Right cardiac atrium (tissue), 5 donors: ENCODE measurements at regions not wholly inside any gene's neighbourhood (a gene's known extent, or its start where the extent isn't known, plus 50 kb on each side); places are given as distances from the start of the nearest gene placed in this dataset.

Experiments
- ATAC-seq, 2 donors: fragments of 200-7000 bp; cut with Tn5 transposase; one replicate each; pipeline versions ENCODE4 v1.8.0 to v1.9.1; 2020; ENCODE audit warnings: moderate library complexity in 2 of 2, mild to moderate bottlenecking in 1 of 2
- DNase-seq, 3 donors: peaks; one replicate each; pipeline ENCODE4 v3.0.0-alpha.2; 2020
- H3K27ac ChIP-seq: one replicate; pipeline ENCODE4 v1.5.1; 2013; ENCODE audit warnings: mild to moderate bottlenecking, low read length, control low read depth, moderate library complexity
- H3K27me3 ChIP-seq: one replicate; pipeline ENCODE4 v1.6.1; 2013; ENCODE audit not compliant: control insufficient read depth, insufficient read depth
- H3K4me1 ChIP-seq: one replicate; pipeline ENCODE4 v1.6.1; 2013; ENCODE audit warnings: low read length; ENCODE audit not compliant: control insufficient read depth, insufficient read depth
- H3K4me3 ChIP-seq: one replicate; pipeline ENCODE4 v1.5.1; 2013; ENCODE audit warnings: low read length, control low read depth
- H3K9me3 ChIP-seq: one replicate; pipeline ENCODE4 v1.6.1; 2013; ENCODE audit warnings: low read length; ENCODE audit not compliant: control insufficient read depth
- WGBS: extraction: QIAGEN DNeasy Blood & Tissue Kit; methylation state at CpG from one replicate; pipeline ENCODE4 v1.1.7; 2013; 5-methylcytosine and 5-hydroxymethylcytosine counted together
- intact Hi-C, 4 donors: fragments of 100-400 bp; cut with DNase I; formaldehyde crosslinking; loops; one replicate each; pipeline versions ENCODE4 v1.11.0 to v1.14.0; 2022 to 2023
- donor health status: healthy with polysubstance abuse.
- donor health status: DM: no; HTN: yes; CAD: no.
- donor health status: DM: no; HTN: no; CAD: no.
- donor health status: DM: no; HTN: yes; CAD: no; lungs with severe emphysema.
- donor health status: DM: yes; HTN: yes; CAD: no.

DNA sequence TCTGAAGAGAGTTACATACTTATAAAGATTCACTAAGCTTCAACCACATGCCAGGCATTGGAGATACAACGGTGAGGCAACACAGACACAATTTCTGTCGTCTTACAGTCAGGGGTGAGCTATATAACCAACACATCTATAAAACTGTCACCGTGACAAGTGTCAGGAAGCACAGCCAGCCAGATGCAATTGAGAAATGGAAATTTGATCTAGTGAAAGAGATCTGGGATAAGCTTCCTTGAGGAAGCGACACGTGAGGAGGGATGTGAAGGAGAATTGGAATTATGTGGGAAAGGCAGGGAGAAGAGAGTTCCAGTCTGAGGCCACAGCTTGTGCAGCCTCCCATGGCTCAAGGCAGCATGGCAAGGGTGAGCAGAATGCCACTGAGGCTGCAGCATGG, 50.9 kb upstream of the ZNF354B start:
- intact Hi-C loops: no loop called here
- no peak for ATAC-seq
- no peak for DNase-seq
- WGBS: 65% methylated on average over 5 of the region's 5 CpGs
- Histone ChIP-seq H3K4me3 (no peak overlapping the region), H3K27me3 (no peaks in the 10 kb centered on the region), H3K4me1 (no peaks in the 10 kb centered on the region), H3K9me3 (no peaks in the 10 kb centered on the region), H3K27ac (no peak overlapping the region)

DNA sequence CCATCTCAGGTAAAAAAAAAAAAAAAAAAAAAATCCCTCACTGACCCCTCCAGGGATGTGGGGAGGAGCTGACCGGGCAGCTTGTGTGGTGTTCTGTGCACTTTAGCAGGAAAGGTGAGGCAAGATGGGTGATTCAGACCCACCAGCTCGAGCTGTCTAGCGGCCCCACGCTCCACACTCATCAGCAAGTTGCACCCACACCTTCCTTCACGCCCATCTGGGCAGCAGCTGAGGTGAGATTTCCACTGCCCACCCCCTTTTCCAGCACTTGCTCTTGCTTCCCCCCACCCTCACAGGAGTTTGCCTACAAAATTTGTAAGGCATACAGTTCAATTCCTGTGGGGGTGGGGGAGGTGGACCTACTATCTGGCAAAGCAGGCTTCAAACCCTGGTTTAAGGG, 58.7 kb upstream of the ZNF354B start:
- intact Hi-C loops: no loop called here
- Histone ChIP-seq H3K4me3 (no peak overlapping the region), H3K4me1 (no peaks in the 10 kb centered on the region), H3K27me3 (no peaks in the 10 kb centered on the region), H3K9me3 (no peaks in the 10 kb centered on the region), H3K27ac (no peak overlapping the region)
- no peak for DNase-seq
- no peak for ATAC-seq
- WGBS: 81% methylated on average over 5 of the region's 5 CpGs

DNA sequence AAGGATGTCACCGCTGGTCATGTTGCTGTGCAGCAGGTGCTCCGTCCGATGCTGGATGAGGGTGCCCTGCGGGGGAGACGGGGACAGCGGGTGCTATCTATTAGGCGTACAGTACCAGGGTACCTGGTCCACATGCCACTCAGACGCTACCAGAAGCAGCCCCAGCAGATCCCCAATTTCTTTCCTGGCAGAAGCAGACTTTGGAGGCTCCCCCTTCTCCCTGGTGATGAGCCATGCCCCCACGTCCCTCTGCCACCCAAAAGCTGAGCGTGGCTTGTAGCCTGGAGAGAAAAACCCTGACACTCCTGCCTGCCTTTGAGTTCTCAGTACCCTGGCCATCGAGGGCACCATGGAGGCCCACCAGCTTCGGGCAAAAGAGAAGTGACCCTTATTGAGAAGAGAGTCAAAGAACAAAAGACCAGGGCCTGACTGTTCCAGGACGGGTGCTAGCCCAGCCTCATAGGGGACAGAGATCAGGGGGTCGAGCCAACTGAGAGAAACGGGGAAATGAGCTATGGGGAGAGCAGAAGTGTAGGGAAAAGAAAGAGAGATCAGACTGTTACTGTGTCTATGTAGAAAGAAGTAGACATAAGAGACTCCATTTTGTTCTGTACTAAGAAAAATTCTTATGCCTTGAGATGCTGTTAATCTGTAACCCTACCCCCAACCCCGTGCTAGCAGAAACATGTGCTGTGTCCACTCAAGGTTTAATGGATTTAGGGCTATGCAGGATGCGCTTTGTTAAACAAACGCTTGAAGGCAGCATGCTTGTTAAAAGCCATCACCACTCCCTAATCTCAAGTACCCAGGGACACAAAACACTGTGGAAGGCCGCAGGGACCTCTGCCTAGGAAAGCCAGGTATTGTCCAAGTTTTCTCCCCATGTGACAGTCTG, 62.0 kb upstream of the ZNF354B start:
- Histone ChIP-seq H3K9me3 (no peaks in the 10 kb centered on the region), H3K27me3 (no peaks in the 10 kb centered on the region), H3K4me3 (no peak overlapping the region), H3K27ac (no peak overlapping the region), H3K4me1 (no peaks in the 10 kb centered on the region)
- intact Hi-C loops: loop anchor here in 1 of 4 donors (10.0 kb wide), 1 partner anchor 697 kb away; no protein-coding TSS in a partner anchor
- WGBS: 84% methylated on average over 19 of the region's 19 CpGs
- DNase-seq: no peak
- no peak for ATAC-seq

DNA sequence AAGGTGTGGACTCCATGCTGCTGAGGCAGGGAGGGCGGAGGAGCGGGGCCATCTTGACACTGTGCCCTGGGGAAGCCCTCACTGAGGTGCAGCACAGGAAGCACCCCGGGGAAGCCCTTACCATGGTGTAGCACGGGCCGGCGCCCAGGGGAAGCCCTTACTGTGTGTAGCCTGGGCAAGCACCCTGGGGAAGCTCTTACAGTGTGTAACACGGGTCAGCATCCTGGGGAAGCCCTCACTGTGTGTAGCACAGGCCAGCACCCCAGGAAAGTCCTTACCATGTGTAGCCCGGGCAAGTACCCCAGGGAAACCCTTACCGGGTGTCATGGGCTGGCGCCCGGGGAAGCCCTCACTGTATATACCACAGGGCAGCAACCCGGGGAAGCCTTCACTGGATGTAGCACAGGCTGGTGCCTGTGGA, 62.6 kb upstream of the ZNF354B start:
- H3K4me3 ChIP-seq: no peak overlapping the region
- no peak overlapping the region for H3K27ac ChIP-seq
- H3K9me3 ChIP-seq: no peaks in the 10 kb centered on the region
- no peak for DNase-seq
- H3K4me1 ChIP-seq: no peaks in the 10 kb centered on the region
- no peaks in the 10 kb centered on the region for H3K27me3 ChIP-seq
- no peak for ATAC-seq
- intact Hi-C loops: loop anchor here in 1 of 4 donors (10.0 kb wide), 1 partner anchor 698 kb away; no protein-coding TSS in a partner anchor
- WGBS: 82% methylated on average over 12 of the region's 12 CpGs

DNA sequence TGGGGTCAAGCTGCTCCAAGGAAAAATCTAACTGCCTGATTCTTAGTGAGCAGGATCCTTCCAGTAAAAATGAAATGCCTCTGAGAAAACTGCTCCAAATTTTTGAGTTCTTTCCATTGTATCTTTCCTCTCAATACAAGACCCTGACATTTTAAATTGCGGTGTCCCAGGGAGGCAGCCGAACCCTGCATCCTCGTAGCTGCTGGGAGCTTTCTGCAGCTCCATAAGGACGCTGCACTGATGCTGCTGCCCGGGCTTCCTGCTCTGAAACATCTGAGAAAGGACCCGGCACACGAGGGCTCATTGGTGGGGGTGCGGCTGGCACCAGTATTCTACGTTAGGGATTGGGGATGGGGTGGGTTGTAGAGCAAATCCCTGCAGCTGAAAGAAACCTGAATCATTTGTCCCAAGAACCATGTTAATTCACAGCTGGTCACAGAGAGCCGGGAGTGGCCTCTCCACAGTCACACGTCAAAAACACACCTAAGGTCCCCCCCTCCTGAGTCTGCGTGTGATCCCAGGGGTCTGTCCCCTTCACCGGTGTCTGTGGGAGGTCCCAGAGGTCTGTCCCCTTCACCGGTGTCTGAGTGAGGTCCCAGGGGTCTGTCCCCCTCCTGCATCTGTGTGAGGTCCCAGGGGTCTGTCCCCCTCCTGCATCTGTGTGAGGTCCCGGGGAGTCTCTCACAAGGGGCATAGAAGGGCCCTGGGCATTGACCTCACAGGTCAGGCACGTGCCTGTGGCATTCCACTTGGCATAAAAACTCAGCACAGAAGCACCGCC, 63.4 kb upstream of the ZNF354B start:
- DNase-seq (no peak), ATAC-seq (no peak)
- Histone ChIP-seq H3K9me3 (no peaks in the 10 kb centered on the region), H3K4me1 (no peaks in the 10 kb centered on the region), H3K27me3 (no peaks in the 10 kb centered on the region), H3K4me3 (no peak overlapping the region), H3K27ac (no peak overlapping the region)
- intact Hi-C loops: loop anchor here in 1 of 4 donors (10.0 kb wide), 1 partner anchor 698 kb away; no protein-coding TSS in a partner anchor
- WGBS: 69% methylated on average over 17 of the region's 17 CpGs

DNA sequence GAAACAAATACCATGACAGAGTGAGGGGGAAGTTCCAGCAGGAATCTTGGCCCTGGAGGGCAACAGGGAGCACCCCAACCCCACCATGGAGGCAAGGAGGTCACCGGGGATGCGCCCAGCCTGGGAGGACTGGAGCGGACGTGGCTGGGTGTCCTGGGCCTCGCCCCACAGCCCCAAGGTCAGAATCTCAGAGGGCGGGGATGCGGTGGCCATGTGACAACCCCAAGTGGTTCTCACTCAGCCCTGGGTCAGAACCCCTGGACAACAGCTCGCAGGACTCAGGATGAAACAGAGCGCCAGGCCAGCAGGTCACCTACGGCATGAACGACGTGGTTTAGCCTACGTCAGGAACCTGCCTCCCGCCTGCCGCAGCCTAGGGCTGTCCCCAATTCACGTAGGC, 64.0 kb upstream of the ZNF354A start:
- WGBS: 87% methylated on average over 16 of the region's 16 CpGs
- intact Hi-C loops: loop anchor here in 1 of 4 donors (10.0 kb wide), 1 partner anchor 700 kb away; no protein-coding TSS in a partner anchor
- no peak overlapping the region for H3K27ac ChIP-seq

DNA sequence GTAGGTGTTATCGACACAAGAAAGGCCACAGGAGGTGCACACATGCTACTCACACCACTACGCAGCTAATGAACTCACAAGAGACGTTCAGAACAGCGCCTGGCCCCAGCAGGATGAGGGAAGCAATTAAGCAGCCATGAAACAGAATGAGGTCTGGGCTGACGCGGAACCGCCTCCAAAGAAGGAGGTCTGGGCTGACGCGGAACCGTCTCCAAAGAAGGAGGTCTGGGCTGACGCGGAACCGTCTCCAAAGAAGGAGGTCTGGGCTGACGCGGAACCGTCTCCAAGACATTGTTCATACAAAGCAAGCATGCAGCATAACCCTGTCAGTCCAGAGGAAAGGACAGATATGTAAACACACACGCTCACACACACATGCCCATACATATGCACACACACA, 63.2 kb upstream of the ZNF354A start:
- intact Hi-C loops: loop anchor here in 1 of 4 donors (10.0 kb wide), 1 partner anchor 701 kb away; no protein-coding TSS in a partner anchor
- no peaks in the 10 kb centered on the region for H3K4me1 ChIP-seq
- H3K9me3 ChIP-seq: no peaks in the 10 kb centered on the region
- DNase-seq: no peak
- H3K27ac ChIP-seq: no peak overlapping the region
- WGBS: 94% methylated on average over 17 of the region's 17 CpGs
- H3K27me3 ChIP-seq: no peaks in the 10 kb centered on the region
- H3K4me3 ChIP-seq: no peak overlapping the region
- no peak for ATAC-seq

More for the DNA sequence above, 64.0 kb upstream of the ZNF354A start:
- no peak for DNase-seq
- H3K4me3 ChIP-seq: no peak overlapping the region
- ATAC-seq: peak in 1 of 2 donors; percentile 11
- no peaks in the 10 kb centered on the region for H3K27me3 ChIP-seq
- H3K4me1 ChIP-seq: no peaks in the 10 kb centered on the region
- H3K9me3 ChIP-seq: no peaks in the 10 kb centered on the region

DNA sequence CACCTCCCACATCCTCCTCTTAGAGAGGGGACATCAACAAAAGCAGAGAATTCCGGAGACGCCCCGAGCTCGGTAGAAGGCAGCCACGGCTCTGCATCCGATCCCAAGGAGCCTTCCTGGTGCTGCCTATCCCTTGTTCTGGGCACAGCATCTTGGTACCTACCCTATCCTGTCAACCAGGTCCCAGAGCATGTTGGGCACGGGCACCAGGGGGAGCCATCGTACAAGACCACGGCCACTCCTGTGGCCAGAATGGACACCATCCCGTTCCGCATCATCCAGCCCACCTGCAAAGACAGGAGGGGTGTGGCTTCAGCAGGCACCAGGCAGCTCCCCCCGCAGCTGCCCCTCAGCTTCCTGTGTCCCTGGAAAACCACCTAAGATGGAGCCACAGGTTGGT, 62.7 kb upstream of the ZNF354A start:
- DNase-seq (no peak), ATAC-seq (no peak)
- intact Hi-C loops: loop anchor here in 1 of 4 donors (10.0 kb wide), 1 partner anchor 702 kb away; no protein-coding TSS in a partner anchor
- Histone ChIP-seq H3K27me3 (no peaks in the 10 kb centered on the region), H3K27ac (no peak overlapping the region), H3K9me3 (no peaks in the 10 kb centered on the region), H3K4me1 (no peaks in the 10 kb centered on the region), H3K4me3 (no peak overlapping the region)
- 57% methylated on average over 12 of the region's 12 CpGs for WGBS

DNA sequence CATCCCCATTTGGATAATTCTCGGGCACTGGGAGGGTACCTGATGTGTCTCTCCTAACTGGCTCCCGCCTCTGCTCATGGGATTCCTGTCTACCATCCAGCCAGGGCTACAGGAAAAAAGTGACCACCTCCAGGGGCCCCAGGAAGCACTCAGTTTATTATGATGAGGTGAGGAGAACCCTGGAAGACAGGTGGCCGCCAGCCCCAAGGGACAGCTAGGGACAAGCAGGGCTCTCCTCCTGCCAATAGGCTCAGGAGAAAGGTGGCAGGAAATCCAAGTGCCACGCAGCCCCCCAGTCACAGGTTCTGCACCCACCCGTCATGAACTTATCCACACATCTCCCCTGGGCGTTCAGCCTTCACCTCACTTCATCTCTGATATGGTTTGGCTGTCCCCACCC, 61.5 kb upstream of the ZNF354A start:
- no peak overlapping the region for H3K4me3 ChIP-seq
- H3K9me3 ChIP-seq: no peaks in the 10 kb centered on the region
- ATAC-seq (no peak), DNase-seq (no peak)
- H3K27ac ChIP-seq: no peak overlapping the region
- 86% methylated on average over 6 of the region's 6 CpGs for WGBS
- intact Hi-C loops: loop anchor here in 1 of 4 donors (10.0 kb wide), 1 partner anchor 703 kb away; no protein-coding TSS in a partner anchor
- no peaks in the 10 kb centered on the region for H3K27me3 ChIP-seq
- H3K4me1 ChIP-seq: no peaks in the 10 kb centered on the region

DNA sequence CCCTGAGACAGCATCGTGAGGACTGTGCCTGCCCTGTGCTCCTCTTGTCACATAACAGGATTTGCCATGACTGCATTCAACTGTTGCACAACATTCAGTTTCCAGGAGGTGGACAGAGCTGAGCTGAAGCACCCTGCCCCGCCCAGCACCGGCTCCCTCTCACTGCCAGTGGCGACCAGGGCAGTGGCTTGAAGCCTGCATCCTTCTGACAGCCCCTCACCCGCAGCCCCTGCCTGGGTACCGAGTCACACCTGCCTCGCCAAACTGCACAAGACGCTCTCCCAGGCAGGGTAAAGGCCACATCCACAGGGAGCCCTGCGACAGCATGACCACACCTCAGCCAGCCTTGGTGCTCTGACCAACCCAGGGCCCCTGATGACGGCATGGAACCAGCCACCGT, 59.9 kb upstream of the ZNF354A start:
- Histone ChIP-seq H3K27me3 (no peaks in the 10 kb centered on the region), H3K4me1 (no peaks in the 10 kb centered on the region), H3K9me3 (no peaks in the 10 kb centered on the region), H3K4me3 (no peak overlapping the region), H3K27ac (no peak overlapping the region)
- no peak for ATAC-seq
- intact Hi-C loops: loop anchor here in 1 of 4 donors (10.0 kb wide), 1 partner anchor 704 kb away; no protein-coding TSS in a partner anchor
- DNase-seq: no peak
- 85% methylated on average over 11 of the region's 11 CpGs for WGBS
